PC-9 (cell line): ENCODE measurements at regions not wholly inside any gene's neighbourhood (a gene's known extent, or its start where the extent isn't known, plus 50 kb on each side); places are given as distances from the start of the nearest gene placed in this dataset.

Experiments
- CTCF ChIP-seq: fragments of 200-600 bp; sonication (generic); conservative IDR thresholded peaks from 2 replicates; pipeline ENCODE4 v1.6.1; 2017; ENCODE audit warnings: mixed run types, antibody characterized with exemption, mild to moderate bottlenecking, moderate library complexity
- EZH2 ChIP-seq: fragments of 200-600 bp; sonication (generic); IDR thresholded peaks from 2 replicates; pipeline ENCODE4 v1.8.0; 2017; ENCODE audit warnings: antibody characterized with exemption, low read depth

DNA sequence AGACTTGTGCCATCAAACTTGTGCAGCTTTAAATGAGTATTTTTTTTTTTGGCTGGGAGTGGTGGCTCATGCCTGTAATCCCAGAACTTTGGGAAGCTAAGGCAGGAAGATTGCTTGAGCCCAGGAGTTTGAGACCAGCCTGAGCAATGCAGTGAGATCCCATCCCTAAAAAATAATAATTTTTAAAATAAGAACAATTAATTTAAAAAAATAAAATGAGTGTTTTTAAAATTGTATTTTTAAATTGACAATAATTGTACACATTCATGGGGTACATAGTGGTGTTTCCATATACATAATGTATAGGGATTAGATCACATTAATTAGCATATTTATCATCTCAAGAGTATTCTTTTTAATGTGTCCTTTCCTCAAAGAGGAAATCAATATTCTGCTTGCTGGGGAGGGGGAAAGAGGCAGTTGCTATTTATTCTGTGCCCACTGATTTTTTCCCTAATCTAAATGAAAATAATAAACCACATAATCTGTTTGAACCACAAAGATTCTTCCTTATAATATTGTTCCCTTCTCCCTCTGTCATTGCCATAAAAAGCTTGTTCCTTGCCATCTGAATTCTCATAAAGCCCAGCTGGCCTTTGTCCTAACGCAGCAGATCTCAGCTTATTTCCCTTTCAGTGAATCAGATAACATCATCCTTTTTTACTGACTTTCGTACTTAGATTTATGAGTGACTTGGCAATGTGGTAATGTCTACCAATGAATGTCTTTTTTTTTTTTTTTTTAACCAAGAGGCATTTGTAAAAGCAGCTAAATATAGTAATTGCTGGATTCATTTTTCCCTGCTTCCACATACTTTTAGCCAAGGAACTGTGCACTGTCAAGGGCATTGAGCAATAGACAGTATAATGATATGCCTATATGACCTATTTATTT, 81.8 kb upstream of the RUBCNL start:
- no peak for TF ChIP-seq CTCF
- no peak for TF ChIP-seq EZH2
